GM11168 (cell line): ENCODE measurements at regions not wholly inside any gene's neighbourhood (a gene's known extent, or its start where the extent isn't known, plus 50 kb on each side); places are given as distances from the start of the nearest gene placed in this dataset.
"Not testable (repeated sequence)": the region's sequence is repeated elsewhere in the genome, so short reads cannot be mapped to it uniquely, and the experiment has no call there.

ENCODE experiments used
- in situ Hi-C: fragments of 300-500 bp; cut with MboI; formaldehyde crosslinking; loops from one replicate; pipeline ENCODE4 v1.12.0; 2022; ENCODE audit warnings: low sequenced_read_pairs; ENCODE audit not compliant: unreplicated experiment

DNA sequence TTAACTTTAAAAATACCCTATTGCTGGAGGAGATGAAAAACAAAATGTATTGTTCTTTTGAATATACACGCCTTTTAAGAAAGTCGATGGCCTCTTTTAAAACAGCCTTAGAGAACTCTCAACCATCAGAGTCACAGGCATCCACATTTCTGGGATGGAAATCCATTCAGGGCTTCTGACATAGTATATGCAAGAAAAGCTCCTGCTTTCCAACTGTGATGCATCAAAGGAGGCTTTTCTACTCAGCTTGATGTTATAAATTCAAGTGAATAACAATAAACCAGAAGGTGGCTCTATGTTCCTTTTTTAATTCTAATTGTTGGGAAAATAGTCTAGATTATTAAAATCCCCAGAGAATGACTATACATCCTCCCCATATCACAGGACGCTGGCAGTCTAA, 398.8 kb upstream of the CXADR start:
- in situ Hi-C loops: no loop called here

DNA sequence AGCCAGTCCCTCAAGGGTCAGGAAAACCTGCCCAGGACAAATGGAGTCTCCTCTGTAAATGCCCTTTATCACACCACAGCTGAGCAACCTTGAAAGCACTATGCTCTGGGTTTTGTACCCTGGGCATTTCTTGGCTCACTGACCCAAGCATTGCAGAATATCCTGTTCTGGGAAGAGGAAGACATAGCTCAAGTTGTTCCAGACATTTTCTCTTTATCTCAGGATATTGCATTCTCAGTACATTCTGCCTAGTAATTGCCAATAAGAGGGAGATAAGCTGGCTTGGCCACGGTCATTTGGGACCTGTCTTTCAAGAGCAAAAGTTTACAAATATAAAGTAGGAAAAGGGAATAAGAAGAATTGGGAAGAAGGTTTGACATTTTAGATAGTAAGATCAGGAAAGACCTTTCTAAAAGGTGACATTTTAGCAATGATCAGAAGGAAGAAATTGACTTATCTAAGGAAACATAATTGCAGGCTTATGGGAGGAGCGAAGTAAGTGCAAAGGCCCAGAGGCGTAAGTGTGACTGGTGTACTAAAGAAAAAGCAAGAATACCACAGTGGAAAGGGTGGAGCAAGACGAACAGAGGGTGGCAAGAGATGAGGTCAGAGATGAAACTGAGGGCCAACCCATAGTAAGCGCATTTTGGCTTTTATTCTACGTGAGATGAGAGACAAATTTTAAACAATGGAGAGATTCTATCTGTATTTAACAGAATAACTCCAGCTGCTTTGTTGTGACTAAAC, 394.0 kb upstream of the CXADR start:
- in situ Hi-C loops: no loop called here

DNA sequence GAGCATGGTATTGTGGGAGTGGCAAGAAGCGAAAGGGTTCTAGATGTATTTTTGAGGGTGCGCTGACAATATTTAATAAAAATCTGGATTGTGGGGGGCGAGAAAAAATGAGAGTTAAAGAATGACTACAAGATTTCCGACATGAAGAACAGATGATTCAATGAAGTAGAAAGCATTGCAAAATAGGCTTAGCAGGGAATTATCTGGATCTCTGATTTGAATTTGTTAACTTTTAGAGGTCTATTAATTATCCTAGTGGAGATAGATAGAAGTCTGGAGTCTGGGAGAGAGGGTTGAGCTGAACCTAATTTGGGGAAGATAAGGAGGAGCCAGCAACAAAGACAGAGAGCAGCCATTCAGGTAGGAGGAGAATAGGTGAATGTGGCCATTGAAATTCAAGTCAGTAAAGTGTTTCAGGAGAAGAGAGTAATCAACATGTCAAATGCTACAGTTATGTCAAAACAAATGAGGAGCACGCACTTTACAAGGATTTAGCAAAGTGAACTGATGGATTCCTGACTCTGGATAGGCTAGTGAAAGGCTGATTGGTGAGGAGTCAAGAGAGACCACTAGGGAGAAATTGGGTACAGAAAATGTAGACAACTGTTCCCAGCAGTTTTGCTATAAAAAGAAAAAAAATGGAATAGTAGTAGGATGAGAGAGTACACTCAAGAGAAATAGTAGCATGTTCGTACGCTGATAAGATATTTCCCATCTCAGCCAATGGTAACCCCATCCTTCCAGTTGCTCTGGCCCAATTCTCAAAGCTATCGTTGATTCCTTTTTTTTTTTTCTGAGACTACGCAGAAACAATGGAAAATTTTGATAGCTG, 393.2 kb upstream of the CXADR start:
- in situ Hi-C loops: no loop called here

GRCh38 chr21:17127395-17127794, 385.4 kb upstream of the CXADR start:
- in situ Hi-C loops: not testable (repeated sequence)

DNA sequence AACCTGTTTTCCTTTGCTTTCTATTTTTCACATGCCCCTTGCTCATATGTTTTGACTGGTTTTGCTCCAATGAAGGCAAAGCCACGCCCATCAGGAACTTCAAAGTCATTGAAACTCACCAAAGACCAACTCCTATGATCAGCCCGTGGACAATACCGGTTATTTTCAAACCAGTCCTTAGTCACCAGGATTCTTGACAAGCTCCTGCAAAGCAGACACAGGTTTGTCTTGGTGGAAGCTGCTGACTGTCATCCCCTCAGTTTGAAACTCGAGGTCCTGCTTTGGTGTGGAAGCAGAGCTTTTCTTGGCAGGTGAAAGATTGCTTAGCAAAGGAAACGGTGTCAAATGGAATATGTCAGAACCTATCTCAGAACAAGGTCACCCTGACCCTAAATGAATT, 384.7 kb upstream of the CXADR start:
- in situ Hi-C loops: no loop called here

DNA sequence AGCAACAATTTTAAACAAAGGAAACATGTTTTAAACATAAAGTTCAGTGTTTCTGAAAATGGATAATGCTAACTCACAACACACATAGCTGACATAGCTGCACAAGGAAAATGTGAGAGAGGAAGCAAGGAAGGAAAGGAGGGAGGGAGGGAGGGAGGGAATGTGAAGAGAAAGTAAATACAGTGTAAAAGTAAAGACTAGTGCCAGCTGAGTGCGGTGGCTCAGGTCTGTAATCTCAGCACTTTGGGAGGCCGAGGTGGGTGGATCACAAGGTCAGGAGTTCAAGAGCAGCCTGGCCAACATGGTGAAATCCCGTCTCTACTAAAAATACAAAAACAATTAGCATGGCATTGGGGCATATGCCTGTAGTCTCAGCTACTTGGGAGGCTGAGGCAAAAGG, 373.7 kb upstream of the CXADR start:
- in situ Hi-C loops: not testable (repeated sequence)

DNA sequence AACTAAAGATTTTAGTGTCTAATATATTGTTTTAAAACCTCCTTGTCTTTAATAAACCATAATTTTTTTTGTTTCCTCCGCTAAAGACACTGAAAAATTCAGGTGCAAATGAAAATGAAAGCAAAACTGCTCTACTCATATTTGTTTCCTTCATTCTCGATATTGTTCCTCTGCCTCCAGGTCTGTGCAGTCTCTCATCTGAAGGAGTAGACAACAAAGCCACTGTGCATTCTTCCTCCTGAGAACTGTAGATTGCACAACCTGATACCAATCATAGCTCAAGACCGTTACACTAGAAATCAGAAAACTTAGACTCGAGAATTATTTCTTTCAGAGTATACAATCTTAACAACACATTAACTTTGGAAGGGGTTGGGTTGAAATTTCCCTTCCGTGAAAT, 373.1 kb upstream of the CXADR start:
- in situ Hi-C loops: no loop called here

GRCh38 chr21:17146426-17146825, 366.4 kb upstream of the CXADR start:
- in situ Hi-C loops: no loop called here

GRCh38 chr21:17159697-17160096, 353.1 kb upstream of the CXADR start:
- in situ Hi-C loops: no loop called here

DNA sequence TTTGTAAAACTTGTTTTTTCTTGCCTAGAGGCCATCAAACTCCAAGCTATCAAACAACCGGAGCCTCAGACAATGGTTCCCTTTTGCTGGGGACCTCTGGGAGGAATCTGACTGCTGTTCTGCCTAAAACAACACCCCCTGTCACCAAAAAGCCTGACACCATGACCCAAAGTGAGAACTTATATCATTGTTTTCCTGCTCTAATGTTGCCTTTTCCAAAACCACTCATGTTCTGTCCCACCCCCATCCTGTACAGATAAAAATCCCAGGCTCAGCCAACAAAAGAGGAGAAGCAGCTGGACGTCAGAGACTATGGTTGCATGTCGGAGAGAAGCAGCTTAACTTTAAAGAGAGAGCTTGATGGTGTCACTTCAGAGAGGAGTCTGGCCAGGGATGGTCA, 327.2 kb upstream of the CXADR start:
- in situ Hi-C loops: no loop called here

- in situ Hi-C loops: no loop called here
These were observed 322.9 kb upstream of the CXADR start for GRCh38 chr21:17189963-17190362.

- in situ Hi-C loops: no loop called here
These were observed 321.4 kb upstream of the CXADR start for GRCh38 chr21:17191346-17191993.

- in situ Hi-C loops: no loop called here
These were observed 317.5 kb upstream of the CXADR start for GRCh38 chr21:17195351-17195750.

DNA sequence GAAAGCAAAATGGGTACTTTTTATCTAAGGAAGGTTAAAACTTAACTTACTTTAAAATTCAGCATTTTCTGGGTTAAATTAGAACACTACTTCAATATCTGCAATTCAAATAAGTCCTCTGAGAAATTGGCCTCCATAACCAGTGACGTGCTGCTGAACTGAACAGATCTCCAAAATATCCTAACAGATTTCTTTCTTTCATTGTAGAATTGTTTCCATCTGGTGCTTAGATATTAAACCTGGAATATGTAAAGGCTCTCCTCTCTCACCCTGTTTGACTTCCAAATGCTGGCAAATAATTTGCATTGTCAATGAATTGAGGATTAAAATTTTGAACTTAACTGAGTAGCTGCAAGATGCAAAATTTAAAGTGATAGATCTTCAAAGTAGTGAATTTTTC, 316.9 kb upstream of the CXADR start:
- in situ Hi-C loops: no loop called here

DNA sequence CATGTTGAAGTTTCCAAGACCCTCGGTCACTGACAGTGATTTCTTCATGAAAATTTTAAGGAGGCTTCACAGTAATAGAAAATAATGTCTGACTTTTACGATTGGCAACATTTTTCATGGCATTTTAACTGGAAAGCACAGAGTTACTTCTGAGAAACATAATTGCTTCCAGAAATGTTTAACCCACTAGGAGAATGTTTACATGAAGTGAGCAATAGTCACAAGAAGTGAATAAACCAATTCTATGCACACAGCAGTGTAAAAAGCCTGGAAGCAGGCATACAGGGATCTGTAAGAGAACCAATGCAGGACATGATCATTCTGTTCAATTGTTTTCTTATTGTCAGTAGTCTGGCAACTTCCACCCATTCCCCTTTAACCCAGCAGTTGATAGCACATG, 316.2 kb upstream of the CXADR start:
- in situ Hi-C loops: no loop called here

DNA sequence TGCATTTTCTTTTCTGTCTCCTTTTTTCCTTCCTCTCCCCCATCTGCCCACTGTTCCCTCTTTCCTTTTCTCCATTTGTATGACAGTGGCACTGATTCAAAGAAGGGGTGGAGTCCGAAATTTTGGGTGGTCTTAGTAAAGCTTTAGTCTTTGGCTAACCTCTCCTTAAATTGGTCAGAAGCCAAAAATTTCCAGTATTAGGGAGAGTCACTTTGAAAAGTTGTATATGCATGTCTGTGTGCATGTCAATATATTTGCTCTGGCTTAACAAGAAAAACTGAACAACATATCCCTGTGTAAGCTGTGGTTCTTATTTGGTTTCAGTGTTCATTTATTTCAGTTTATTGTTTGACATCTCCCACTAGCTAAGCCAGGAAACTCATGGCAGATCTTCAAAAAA, 314.8 kb upstream of the CXADR start:
- in situ Hi-C loops: no loop called here

- in situ Hi-C loops: no loop called here
These were observed 312.6 kb upstream of the CXADR start for GRCh38 chr21:17200250-17200649.

DNA sequence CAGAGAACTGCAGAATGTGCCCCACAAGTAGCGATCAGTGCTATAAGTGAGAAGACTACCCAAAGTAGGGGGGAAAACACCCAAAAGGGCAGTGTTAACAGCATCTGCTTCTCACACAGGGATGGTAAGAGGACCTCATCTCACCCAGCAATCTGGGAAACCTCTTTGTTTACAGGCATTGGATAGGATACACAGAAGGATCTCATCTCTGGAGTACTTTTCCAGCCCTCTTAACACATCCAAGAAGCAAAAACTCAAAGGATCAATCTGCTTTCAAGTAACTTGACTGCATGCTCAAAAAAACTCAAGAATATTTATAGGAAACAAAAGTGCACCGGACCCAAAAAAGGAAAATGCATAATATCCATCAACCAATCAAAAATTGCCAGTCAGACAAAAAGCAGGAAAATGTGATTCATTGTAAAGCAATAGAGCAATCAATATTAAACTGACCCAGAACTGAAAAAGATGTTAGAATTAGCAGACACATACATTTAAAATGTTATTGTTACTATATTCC, 311.0 kb upstream of the CXADR start:
- in situ Hi-C loops: no loop called here

DNA sequence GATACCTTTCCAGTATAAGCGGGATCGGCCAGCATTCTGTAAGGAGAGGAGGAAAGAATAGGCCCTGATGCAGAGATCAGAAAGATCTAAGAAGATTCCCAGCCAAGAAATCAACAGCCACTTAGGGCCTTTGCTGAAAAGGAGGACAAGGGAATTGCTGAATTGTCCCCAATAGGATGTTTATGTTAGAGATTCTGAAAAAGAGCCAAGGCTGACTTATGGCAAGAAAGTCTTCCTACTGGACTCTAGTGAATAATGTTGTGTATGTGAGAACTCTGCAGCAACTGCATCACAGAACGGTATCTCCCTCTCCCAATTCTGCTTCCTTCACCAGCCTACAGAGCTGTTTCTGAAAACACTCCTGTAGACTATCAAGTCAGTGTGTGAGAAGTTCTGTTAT, 298.0 kb upstream of the CXADR start:
- in situ Hi-C loops: no loop called here

DNA sequence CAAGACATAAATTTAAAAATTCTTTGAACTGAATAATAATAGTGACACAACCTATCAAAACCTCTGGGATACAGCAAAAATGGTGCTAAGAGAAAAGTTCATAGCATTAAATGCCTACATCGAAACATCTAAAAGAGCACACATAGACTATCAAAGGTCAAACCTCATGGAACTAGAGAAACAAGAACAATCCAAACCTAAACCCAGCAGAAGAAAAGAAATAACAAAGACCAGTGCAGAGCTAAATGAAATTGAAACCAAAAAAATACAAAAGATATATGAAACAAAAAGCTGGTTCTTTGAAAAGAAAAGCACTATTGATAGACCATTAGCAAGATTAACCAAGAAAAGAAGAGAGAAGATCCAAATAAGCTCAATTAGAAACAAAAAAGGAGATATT, 293.8 kb upstream of the CXADR start:
- in situ Hi-C loops: not testable (repeated sequence)

GRCh38 chr21:17231124-17231523, 281.7 kb upstream of the CXADR start:
- in situ Hi-C loops: no loop called here
